ENCODE measurements at regions not wholly inside any gene's neighbourhood (a gene's known extent, or its start where the extent isn't known, plus 50 kb on each side); places are given as distances from the start of the nearest gene placed in this dataset.
"Not testable (repeated sequence)": the region's sequence is repeated elsewhere in the genome, so short reads cannot be mapped to it uniquely, and the experiment has no call there.

DNA sequence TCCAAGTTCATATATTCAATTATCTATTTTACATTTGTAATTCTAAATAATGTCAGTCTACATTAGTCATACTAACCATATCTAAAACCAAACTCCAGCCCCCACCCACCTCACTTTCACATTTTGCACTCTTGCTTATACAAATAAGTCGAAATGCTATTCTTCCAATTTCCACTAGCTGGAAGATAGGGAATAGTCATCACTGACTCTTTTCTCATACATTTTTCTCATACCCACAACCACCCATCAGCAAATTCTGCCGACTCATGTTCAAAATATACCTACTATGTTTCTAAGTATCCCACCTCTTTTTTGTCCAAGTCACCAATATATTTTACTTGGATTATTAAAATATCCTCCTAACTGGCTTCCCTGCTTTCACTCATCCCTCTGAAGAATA is 93.2 kb upstream of the DGKB start:
- Histone ChIP-seq H3K9me3 (no peaks in the 10 kb centered on the region), H3K27me3 (no peaks in the 10 kb centered on the region), H3K36me3 (no peaks in the 10 kb centered on the region), H3K4me3 (no peak overlapping the region), H3K27ac (no peak overlapping the region), H3K4me1 (no peaks in the 10 kb centered on the region)
- intact Hi-C loops (cut with DNase I), result no loop called here
- TF ChIP-seq POLR2A (IDR thresholded peaks at IDR 0.05) (no peak), CTCF (IDR thresholded peaks at IDR 0.05) (no peak), POLR2AphosphoS5 (IDR thresholded peaks at IDR 0.05; ENCODE audit: insufficient read depth in 1 of 2, low read depth in 1 of 2) (no peak)
- DNase-seq (ENCODE audit: extremely low spot score in 2 of 2), result no peak

DNA sequence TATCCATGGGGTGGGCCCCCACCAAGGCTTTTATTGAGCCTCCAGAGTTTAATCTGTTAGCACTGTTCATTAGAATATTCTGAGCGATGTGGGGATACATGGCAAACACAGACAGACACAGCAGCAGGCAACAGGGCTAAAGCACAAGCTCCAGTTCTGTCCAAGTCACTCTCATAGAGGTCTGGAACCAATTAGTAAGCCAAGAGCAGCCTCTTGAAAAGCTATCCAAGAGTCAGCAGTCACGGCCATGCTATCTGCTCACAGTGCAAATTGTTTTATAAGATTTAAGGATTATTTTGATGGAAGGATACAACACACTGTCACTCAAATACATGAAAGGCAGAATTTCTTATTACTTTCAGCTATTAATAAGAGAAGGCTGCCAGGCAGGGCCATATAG is 86.4 kb upstream of the DGKB start:
- H3K4me1 ChIP-seq, result no peaks in the 10 kb centered on the region
- H3K36me3 ChIP-seq, result no peaks in the 10 kb centered on the region
- no peaks in the 10 kb centered on the region for H3K9me3 ChIP-seq
- no peaks in the 10 kb centered on the region for H3K27me3 ChIP-seq
- no peak overlapping the region for H3K4me3 ChIP-seq
- TF ChIP-seq POLR2A (IDR thresholded peaks at IDR 0.05) (no peak), CTCF (IDR thresholded peaks at IDR 0.05) (no peak), POLR2AphosphoS5 (IDR thresholded peaks at IDR 0.05; ENCODE audit: insufficient read depth in 1 of 2, low read depth in 1 of 2) (no peak)
- intact Hi-C loops (cut with DNase I), result no loop called here
- H3K27ac ChIP-seq, result no peak overlapping the region
- no peak for DNase-seq (ENCODE audit: extremely low spot score in 2 of 2)

- intact Hi-C loops (cut with DNase I), result no loop called here
- no peak for DNase-seq (ENCODE audit: extremely low spot score in 2 of 2)
- TF ChIP-seq POLR2A (IDR thresholded peaks at IDR 0.05), result no peak
- no peak for TF ChIP-seq CTCF (IDR thresholded peaks at IDR 0.05)
- TF ChIP-seq POLR2AphosphoS5 (IDR thresholded peaks at IDR 0.05; ENCODE audit: insufficient read depth in 1 of 2, low read depth in 1 of 2), result no peak
- Histone ChIP-seq H3K36me3 (no peaks in the 10 kb centered on the region), H3K27me3 (no peaks in the 10 kb centered on the region), H3K4me3 (no peak overlapping the region), H3K9me3 (no peaks in the 10 kb centered on the region), H3K27ac (no peak overlapping the region), H3K4me1 (no peaks in the 10 kb centered on the region)
Measured at GRCh38 chr7:14978687-14979086, 76.1 kb upstream of the DGKB start.

DNA sequence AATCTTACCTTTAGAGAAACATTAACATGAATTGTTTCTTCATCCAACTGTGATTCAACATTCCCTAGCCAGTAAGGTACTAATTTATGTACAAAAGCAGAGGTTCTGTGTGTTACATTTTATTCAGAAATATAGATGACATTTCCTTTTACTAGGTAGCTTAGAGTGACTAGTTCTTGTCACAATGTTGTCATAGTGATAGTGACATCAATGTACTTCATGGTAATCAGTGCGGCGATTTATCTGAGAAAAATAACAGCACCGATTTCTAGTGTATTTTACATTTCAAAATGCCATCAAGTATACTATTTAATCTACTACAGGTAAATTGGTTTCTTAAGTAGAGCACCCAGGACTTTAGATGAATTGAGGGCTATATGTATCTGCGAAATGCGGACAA is 72.1 kb upstream of the DGKB start:
- H3K27ac ChIP-seq, result no peak overlapping the region
- no peaks in the 10 kb centered on the region for H3K9me3 ChIP-seq
- intact Hi-C loops (cut with DNase I), result no loop called here
- TF ChIP-seq POLR2A (IDR thresholded peaks at IDR 0.05) (no peak), CTCF (IDR thresholded peaks at IDR 0.05) (no peak), POLR2AphosphoS5 (IDR thresholded peaks at IDR 0.05; ENCODE audit: insufficient read depth in 1 of 2, low read depth in 1 of 2) (no peak)
- DNase-seq (ENCODE audit: extremely low spot score in 2 of 2), result no peak
- no peak overlapping the region for H3K4me3 ChIP-seq
- H3K36me3 ChIP-seq, result no peaks in the 10 kb centered on the region
- no peaks in the 10 kb centered on the region for H3K4me1 ChIP-seq
- H3K27me3 ChIP-seq, result no peaks in the 10 kb centered on the region

DNA sequence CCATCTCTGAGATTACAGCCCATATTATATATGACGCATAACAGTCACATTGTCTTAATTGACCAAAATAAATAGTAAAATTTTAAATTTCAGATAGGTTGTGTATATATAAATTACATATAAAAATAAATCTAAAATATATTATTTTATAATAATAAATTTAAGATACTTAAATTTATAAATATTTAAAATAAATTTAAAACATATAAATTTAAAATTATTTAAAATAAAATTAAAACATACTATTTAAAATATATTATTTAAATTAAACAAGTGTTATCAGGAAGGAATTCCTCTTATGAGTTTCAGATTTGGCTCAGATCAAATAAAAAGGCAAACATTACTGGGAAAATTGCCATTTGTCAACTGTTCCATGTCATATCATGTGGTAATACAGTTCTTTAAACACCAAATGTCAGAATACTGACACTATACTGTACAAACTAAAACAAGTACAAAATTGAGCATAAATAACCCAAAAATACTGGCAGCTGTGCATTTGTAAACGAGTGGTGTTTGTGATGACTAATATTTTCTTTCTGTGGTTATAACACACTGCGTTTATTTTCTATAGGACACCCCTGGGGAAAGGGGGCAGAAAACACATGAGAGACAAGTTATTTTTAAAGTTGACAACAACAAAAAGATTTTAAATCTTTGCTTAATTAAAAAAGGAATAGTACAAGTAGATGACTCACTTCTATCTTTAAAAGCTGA is 71.3 kb upstream of the DGKB start:
- no peak for DNase-seq (ENCODE audit: extremely low spot score in 2 of 2)
- H3K27ac ChIP-seq, result no peak overlapping the region
- no peaks in the 10 kb centered on the region for H3K4me1 ChIP-seq
- no peaks in the 10 kb centered on the region for H3K27me3 ChIP-seq
- H3K9me3 ChIP-seq, result no peaks in the 10 kb centered on the region
- H3K36me3 ChIP-seq, result no peaks in the 10 kb centered on the region
- TF ChIP-seq CTCF (IDR thresholded peaks at IDR 0.05), result no peak
- TF ChIP-seq POLR2A (IDR thresholded peaks at IDR 0.05), result no peak
- no peak for TF ChIP-seq POLR2AphosphoS5 (IDR thresholded peaks at IDR 0.05; ENCODE audit: insufficient read depth in 1 of 2, low read depth in 1 of 2)
- no peak overlapping the region for H3K4me3 ChIP-seq
- intact Hi-C loops (cut with DNase I), result no loop called here

- H3K27me3 ChIP-seq; H3K27ac ChIP-seq; H3K36me3 ChIP-seq; H3K4me3 ChIP-seq; DNase-seq (ENCODE audit: extremely low spot score in 2 of 2); H3K4me1 ChIP-seq; intact Hi-C loops (cut with DNase I); H3K9me3 ChIP-seq: not testable (repeated sequence)
Measured at GRCh38 chr7:14971678-14972077, 69.1 kb upstream of the DGKB start.

GRCh38 chr7:14967376-14967775 is 64.8 kb upstream of the DGKB start:
- H3K36me3 ChIP-seq; H3K4me3 ChIP-seq; intact Hi-C loops (cut with DNase I); DNase-seq (ENCODE audit: extremely low spot score in 2 of 2); H3K9me3 ChIP-seq; H3K27ac ChIP-seq; H3K27me3 ChIP-seq; H3K4me1 ChIP-seq: not testable (repeated sequence)

All from vagina (tissue), 2 donors.